GM12878 (cell line): ENCODE measurements at regions not wholly inside any gene's neighbourhood (a gene's known extent, or its start where the extent isn't known, plus 50 kb on each side); places are given as distances from the start of the nearest gene placed in this dataset.

Source experiments
- ATAC-seq: fragments of 200-7000 bp; cut with Tn5 transposase; 3 replicates; pipeline ENCODE4 v1.9.1; 2020; ENCODE audit warnings: mild to moderate bottlenecking, moderate library complexity
- BruUV-seq: library from RNA; stranded (reverse); fragments of 400-500 nt; replicated peaks from 2 replicates; lab custom pipeline; 2021; lab: Mats Ljungman, UMichigan
- CTCF ChIA-PET: fragments of 300-600 bp; sonication (Branson Sonifier 250); formaldehyde crosslinking; extraction: SDS; loops from one replicate; lab custom pipeline; 2021; ENCODE audit warnings: inconsistent platforms; lab: Yijun Ruan, JAX
- POLR2A ChIA-PET: fragments of 350-600 bp; formaldehyde crosslinking; extraction: SDS; loops from one replicate; lab custom pipeline; 2021; ENCODE audit warnings: inconsistent platforms; lab: Charles Lee
- RAD21 ChIA-PET: fragments of 300-600 bp; sonication (Branson Sonifier 250); formaldehyde crosslinking; loops from one replicate; lab custom pipeline; 2023; ENCODE audit warnings: antibody characterized with exemption; ENCODE audit not compliant: unreplicated experiment; lab: Charles Lee
- SMC1A ChIA-PET: fragments of 300-600 bp; sonication (Branson Sonifier 250); formaldehyde crosslinking; loops from one replicate; lab custom pipeline; 2023; ENCODE audit not compliant: unreplicated experiment, uncharacterized antibody; lab: Charles Lee
- DNase-seq: peaks from one replicate; pipeline ENCODE4 v3.0.0-alpha.2; 2011; ENCODE audit warnings: low read depth, low spot score
- FAIRE-seq: peaks from 3 replicates; lab custom pipeline; 2011; peaks lifted over from hg19 to GRCh38; lab: Jason Lieb, UNC
- H2AFZ ChIP-seq: 2 replicates; pipeline ENCODE4 v1.6.0; 2011; ENCODE audit warnings: low read depth, low read length, control low read depth; ENCODE audit not compliant: control insufficient read depth
- H3K27ac ChIP-seq: 2 replicates; pipeline ENCODE4 v1.5.1; 2011; ENCODE audit warnings: control low read depth; ENCODE audit not compliant: control insufficient read depth, insufficient read depth
- H3K27me3 ChIP-seq, 2 experiments: replicated peaks in 1 of 2; 2 replicates each; pipeline versions ENCODE4 v1.6.0 to v1.6.1; 2011; ENCODE audit warnings: low read length in 1 of 2; ENCODE audit not compliant: control insufficient read depth in 2 of 2, insufficient read depth in 2 of 2
- H3K36me3 ChIP-seq, 2 experiments: 2 replicates each; pipeline ENCODE4 v1.5.1; 2011; ENCODE audit warnings: low read length in 1 of 2; ENCODE audit not compliant: control insufficient read depth in 2 of 2, insufficient read depth in 2 of 2
- H3K4me1 ChIP-seq: 2 replicates; pipeline ENCODE4 v1.6.1; 2011; ENCODE audit warnings: mild to moderate bottlenecking, low read length, moderate library complexity, mixed read lengths; ENCODE audit not compliant: control insufficient read depth, insufficient read depth
- H3K4me2 ChIP-seq: 2 replicates; pipeline ENCODE4 v1.6.0; 2011; ENCODE audit warnings: control low read depth; ENCODE audit not compliant: control insufficient read depth, insufficient read depth
- H3K4me3 ChIP-seq: fragments of 200-600 bp; sonication (generic); 2 replicates; pipeline ENCODE4 v1.5.1; 2016
- H3K79me2 ChIP-seq: 2 replicates; pipeline ENCODE4 v1.6.0; 2011; ENCODE audit warnings: low read length; ENCODE audit not compliant: control insufficient read depth, insufficient read depth
- H3K9ac ChIP-seq: 2 replicates; pipeline ENCODE4 v1.8.0; 2011; ENCODE audit warnings: low read length, control low read depth, mixed read lengths; ENCODE audit not compliant: control insufficient read depth, insufficient read depth
- H3K9me3 ChIP-seq: replicated peaks from 3 replicates; pipeline ENCODE4 v1.5.1; 2011; ENCODE audit warnings: mild to moderate bottlenecking, low read length; ENCODE audit not compliant: control insufficient read depth, insufficient read depth
- H4K20me1 ChIP-seq: 2 replicates; pipeline ENCODE4 v1.6.0; 2011; ENCODE audit not compliant: control insufficient read depth, insufficient read depth
- ASH2L ChIP-seq: fragments of 300-600, 200-600 bp; sonication (generic); IDR thresholded peaks from 2 replicates; pipeline ENCODE4 v1.6.1; 2017; ENCODE audit warnings: low read depth, mild to moderate bottlenecking, borderline replicate concordance
- CBX3 ChIP-seq: fragments of 200-600 bp; sonication (generic); IDR thresholded peaks from 2 replicates; pipeline ENCODE4 v1.6.1; 2016; ENCODE audit warnings: low read depth, borderline replicate concordance
- CEBPZ ChIP-seq: fragments of 150-350 bp; IDR thresholded peaks from 2 replicates; pipeline ENCODE4 v1.6.1; 2016; ENCODE audit warnings: low read depth, low read length
- HDGF ChIP-seq: fragments of 450-650 bp; IDR thresholded peaks from 2 replicates; pipeline ENCODE4 v1.6.1; 2016; ENCODE audit warnings: antibody characterized with exemption
- KLF5 ChIP-seq: fragments of 450-650 bp; IDR thresholded peaks from 2 replicates; pipeline ENCODE4 v1.6.1; 2014; ENCODE audit warnings: mild to moderate bottlenecking; ENCODE audit not compliant: partially characterized antibody
- LARP7 ChIP-seq: fragments of 450-650 bp; IDR thresholded peaks from 2 replicates; pipeline ENCODE4 v1.6.1; 2017; ENCODE audit warnings: mild to moderate bottlenecking
- MTA2 ChIP-seq: fragments of 450-650 bp; IDR thresholded peaks from 2 replicates; pipeline ENCODE4 v1.6.1; 2016; ENCODE audit warnings: low read depth, mild to moderate bottlenecking, moderate library complexity
- NFXL1 ChIP-seq: fragments of 450-650 bp; IDR thresholded peaks from 2 replicates; pipeline ENCODE4 v1.6.1; 2017; ENCODE audit warnings: antibody characterized with exemption, mild to moderate bottlenecking, borderline replicate concordance
- NKRF ChIP-seq: fragments of 450-650 bp; conservative IDR thresholded peaks from 2 replicates; pipeline ENCODE4 v1.6.1; 2017; ENCODE audit warnings: mild to moderate bottlenecking, moderate library complexity
- RAD51 ChIP-seq: fragments of 450-650 bp; IDR thresholded peaks from 2 replicates; pipeline ENCODE4 v1.6.1; 2016; ENCODE audit warnings: moderate library complexity, mild to moderate bottlenecking, inconsistent platforms
- YY1 ChIP-seq: IDR thresholded peaks from 2 replicates; pipeline ENCODE4 v1.6.1; 2011; ENCODE audit warnings: low read depth, mild to moderate bottlenecking, low read length
- ZNF207 ChIP-seq: fragments of 450-650 bp; IDR thresholded peaks from 2 replicates; pipeline ENCODE4 v1.6.1; 2014; ENCODE audit warnings: antibody characterized with exemption, mild to moderate bottlenecking, borderline replicate concordance
- ZNF592 ChIP-seq: fragments of 450-650 bp; IDR thresholded peaks from 2 replicates; pipeline ENCODE4 v1.6.1; 2017; ENCODE audit warnings: mild to moderate bottlenecking, moderate library complexity
- WGBS: methylation state at CpG from one replicate; pipeline ENCODE4 v1.1.6; 2016; ENCODE audit warnings: low lambda C conversion rate; ENCODE audit not compliant: insufficient replicate concordance, insufficient coverage; ENCODE audit errors: missing lambda C conversion rate; 5-methylcytosine and 5-hydroxymethylcytosine counted together
- in situ Hi-C: fragments of 300-500 bp; cut with MboI; formaldehyde crosslinking; loops from 9 replicates; pipeline ENCODE4 v1.14.3; 2018; ENCODE audit warnings: mixed read lengths
- intact Hi-C: fragments of 100-400 bp; cut with micrococcal nuclease; formaldehyde crosslinking; loops from one replicate; pipeline ENCODE4 v1.14.2; 2022; ENCODE audit not compliant: unreplicated experiment
- TF ChIP-seq, protein P1 (sequence below): IDR thresholded peaks from 2 replicates; pipeline ENCODE4 v1.6.1; 2011; ENCODE audit warnings: borderline replicate concordance, low read depth, mild to moderate bottlenecking, moderate library complexity, low read length; ENCODE audit not compliant: insufficient read depth, poor library complexity, severe bottlenecking

- intact Hi-C loops = no loop called here
- SMC1A ChIA-PET = no interaction called here
- no peak for TF ChIP-seq ZNF592
- TF ChIP-seq KLF5 = no peak
- TF ChIP-seq ZNF207 = no peak
- TF ChIP-seq MTA2 = no peak
- no peak for TF ChIP-seq NFXL1
- no peak for TF ChIP-seq CEBPZ
- TF ChIP-seq ASH2L = no peak
- no peak for TF ChIP-seq RAD51
- TF ChIP-seq CBX3 = no peak
- TF ChIP-seq LARP7 = no peak
- no peak for TF ChIP-seq NKRF
- TF ChIP-seq YY1 = no peak
- TF ChIP-seq, protein P1, sequence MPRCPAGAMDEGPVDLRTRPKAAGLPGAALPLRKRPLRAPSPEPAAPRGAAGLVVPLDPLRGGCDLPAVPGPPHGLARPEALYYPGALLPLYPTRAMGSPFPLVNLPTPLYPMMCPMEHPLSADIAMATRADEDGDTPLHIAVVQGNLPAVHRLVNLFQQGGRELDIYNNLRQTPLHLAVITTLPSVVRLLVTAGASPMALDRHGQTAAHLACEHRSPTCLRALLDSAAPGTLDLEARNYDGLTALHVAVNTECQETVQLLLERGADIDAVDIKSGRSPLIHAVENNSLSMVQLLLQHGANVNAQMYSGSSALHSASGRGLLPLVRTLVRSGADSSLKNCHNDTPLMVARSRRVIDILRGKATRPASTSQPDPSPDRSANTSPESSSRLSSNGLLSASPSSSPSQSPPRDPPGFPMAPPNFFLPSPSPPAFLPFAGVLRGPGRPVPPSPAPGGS = no peak
- TF ChIP-seq HDGF = no peak
Measured at GRCh38 chr5:175079707-175080106, 355.3 kb downstream of the MSX2 start.

More at GRCh38 chr5:175079707-175080106, 355.3 kb downstream of the MSX2 start:
- RAD21 ChIA-PET = no interaction called here
- no peak for ATAC-seq
- H3K27me3 ChIP-seq = no peaks in the 10 kb centered on the region
- no peak overlapping the region for H3K9ac ChIP-seq
- no peaks in the 10 kb centered on the region for H3K36me3 ChIP-seq
- no TSS peak for BruUV-seq
- POLR2A ChIA-PET = no interaction called here
- no peak for FAIRE-seq
- no peaks in the 10 kb centered on the region for H3K79me2 ChIP-seq
- no peak overlapping the region for H3K4me3 ChIP-seq
- H4K20me1 ChIP-seq = no peaks in the 10 kb centered on the region
- no peak overlapping the region for H2AFZ ChIP-seq
- no peak overlapping the region for H3K27ac ChIP-seq
- 0% methylated on average over 2 of the region's 2 CpGs for whole genome bisulfite sequencing
- H3K9me3 ChIP-seq = no peaks in the 10 kb centered on the region
- in situ Hi-C loops = no loop called here
- no peaks in the 10 kb centered on the region for H3K4me1 ChIP-seq
- CTCF ChIA-PET = no interaction called here
- DNase-seq = no peak
- no peak overlapping the region for H3K4me2 ChIP-seq
